Fibroblast of lung (primary cell): ENCODE measurements at regions not wholly inside any gene's neighbourhood (a gene's known extent, or its start where the extent isn't known, plus 50 kb on each side); places are given as distances from the start of the nearest gene placed in this dataset.

Experiments
- EZH2 ChIP-seq: IDR thresholded peaks from 2 replicates; pipeline ENCODE4 v1.5.1; 2012; ENCODE audit warnings: low read length, control low read depth, mild to moderate bottlenecking; ENCODE audit errors: missing control alignments
- TF ChIP-seq, protein P1 (sequence below), 2 donors: IDR thresholded peaks in 1 of 2; conservative IDR thresholded peaks in 1 of 2; 1 replicate in 1 of 2; 2 replicates in 1 of 2; pipeline ENCODE4 v1.5.1; 2011 to 2012; ENCODE audit warnings: low read length in 2 of 2, control low read depth in 1 of 2, inconsistent platforms in 1 of 2, low read depth in 1 of 2, mild to moderate bottlenecking in 1 of 2

- TF ChIP-seq, protein P1, sequence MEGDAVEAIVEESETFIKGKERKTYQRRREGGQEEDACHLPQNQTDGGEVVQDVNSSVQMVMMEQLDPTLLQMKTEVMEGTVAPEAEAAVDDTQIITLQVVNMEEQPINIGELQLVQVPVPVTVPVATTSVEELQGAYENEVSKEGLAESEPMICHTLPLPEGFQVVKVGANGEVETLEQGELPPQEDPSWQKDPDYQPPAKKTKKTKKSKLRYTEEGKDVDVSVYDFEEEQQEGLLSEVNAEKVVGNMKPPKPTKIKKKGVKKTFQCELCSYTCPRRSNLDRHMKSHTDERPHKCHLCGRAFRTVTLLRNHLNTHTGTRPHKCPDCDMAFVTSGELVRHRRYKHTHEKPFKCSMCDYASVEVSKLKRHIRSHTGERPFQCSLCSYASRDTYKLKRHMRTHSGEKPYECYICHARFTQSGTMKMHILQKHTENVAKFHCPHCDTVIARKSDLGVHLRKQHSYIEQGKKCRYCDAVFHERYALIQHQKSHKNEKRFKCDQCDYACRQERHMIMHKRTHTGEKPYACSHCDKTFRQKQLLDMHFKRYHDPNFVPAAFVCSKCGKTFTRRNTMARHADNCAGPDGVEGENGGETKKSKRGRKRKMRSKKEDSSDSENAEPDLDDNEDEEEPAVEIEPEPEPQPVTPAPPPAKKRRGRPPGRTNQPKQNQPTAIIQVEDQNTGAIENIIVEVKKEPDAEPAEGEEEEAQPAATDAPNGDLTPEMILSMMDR (conservative IDR thresholded peaks at IDR 0.05 in 1 of 2, IDR thresholded peaks at IDR 0.05 in 1 of 2; ENCODE audit: low read depth in 1 of 2, low read length in 2 of 2) = no peak
- no peak for TF ChIP-seq EZH2
These were observed 52.9 kb upstream of the OXA1L start for GRCh38 chr14:22713631-22713950.
